ENCODE measurements at regions not wholly inside any gene's neighbourhood (a gene's known extent, or its start where the extent isn't known, plus 50 kb on each side); places are given as distances from the start of the nearest gene placed in this dataset.

DNA sequence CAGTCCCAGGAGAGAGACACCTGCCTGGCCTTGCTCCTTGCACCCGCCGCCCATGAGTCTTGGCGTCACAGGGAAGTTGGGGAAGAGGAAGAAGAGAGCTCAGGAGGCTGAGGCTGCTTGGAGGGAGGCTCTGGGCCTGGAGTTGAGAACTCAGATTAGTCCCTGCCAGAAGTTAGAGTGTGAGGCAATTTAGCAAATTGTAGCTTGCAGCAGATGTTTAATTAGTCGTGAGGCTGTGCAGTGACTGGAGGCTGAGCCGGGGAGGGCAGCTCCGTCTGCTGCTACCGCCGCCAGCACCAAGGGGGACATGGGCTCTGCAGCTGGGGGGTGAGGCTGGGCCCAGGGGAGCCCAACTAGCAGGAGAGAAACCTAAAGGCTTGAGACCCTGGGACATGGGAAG is 738.3 kb upstream of the EEF2KMT start:
- H3K27me3 ChIP-seq (ENCODE audit: control insufficient read depth in 2 of 2, insufficient read depth in 2 of 2, low read length in 2 of 2) = no peaks in the 10 kb centered on the region
- peaks cover 5% of the 10 kb centered on the region for H3K9me3 ChIP-seq (replicated peaks; ENCODE audit: control insufficient read depth, insufficient read depth, low read length)
- no peak overlapping the region for H3K4me3 ChIP-seq (replicated peaks in 1 of 3; ENCODE audit: insufficient read depth in 1 of 3, low read depth in 1 of 3, low read length in 3 of 3)
- H3K79me2 ChIP-seq (ENCODE audit: control insufficient read depth, insufficient read depth, low read length) = no peaks in the 10 kb centered on the region
- intact Hi-C loops (cut with micrococcal nuclease) (no loop called here), dilution Hi-C loops (cut with MboI; ENCODE audit: extremely low pct_ligation_motif_present, low sequenced_read_pairs) (no loop called here)
- ChIA-PET CTCF (no interaction called here), POLR2A (no interaction called here)
- no peak overlapping the region for H2AFZ ChIP-seq (ENCODE audit: low read depth, low read length)
- H3K9me1 ChIP-seq (replicated peaks; ENCODE audit: control insufficient read depth, extremely low read depth, insufficient read depth, low read length) = no peaks in the 10 kb centered on the region
- H3K9ac ChIP-seq (replicated peaks; ENCODE audit: extremely low read depth, insufficient read depth, low read length) = no peak overlapping the region
- no peak overlapping the region for H3K27ac ChIP-seq (ENCODE audit: insufficient read depth, low read depth, low read length)
- DNase-seq (ENCODE audit: low read depth, low spot score) = no peak
- no peaks in the 10 kb centered on the region for H4K20me1 ChIP-seq (replicated peaks; ENCODE audit: control insufficient read depth, extremely low read depth, insufficient read depth, low read length)
- no peaks in the 10 kb centered on the region for H3K4me1 ChIP-seq (ENCODE audit: control insufficient read depth, extremely low read depth, insufficient read depth, low read length)
- TF ChIP-seq FOS (IDR thresholded peaks at IDR 0.05; ENCODE audit: borderline replicate concordance, insufficient read depth, low read length) = no peak
- no peak for TF ChIP-seq POLR2A (IDR thresholded peaks at IDR 0.05; ENCODE audit: low read depth, low read length)
- TF ChIP-seq, protein P1, sequence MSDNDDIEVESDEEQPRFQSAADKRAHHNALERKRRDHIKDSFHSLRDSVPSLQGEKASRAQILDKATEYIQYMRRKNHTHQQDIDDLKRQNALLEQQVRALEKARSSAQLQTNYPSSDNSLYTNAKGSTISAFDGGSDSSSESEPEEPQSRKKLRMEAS (IDR thresholded peaks at IDR 0.05; ENCODE audit: insufficient read depth, insufficient read length) = no peak
- TF ChIP-seq GATA2 (IDR thresholded peaks at IDR 0.05; ENCODE audit: insufficient read depth, insufficient read length, low read depth, low read length) = no peak
- H3K4me2 ChIP-seq (ENCODE audit: insufficient read depth, low read length) = no peak overlapping the region
- no peaks in the 10 kb centered on the region for H3K36me3 ChIP-seq (ENCODE audit: control insufficient read depth in 2 of 2, extremely low read depth in 1 of 2, insufficient read depth in 2 of 2, low read length in 2 of 2)
- no TSS peak for BruUV-seq (replicated peaks)
- FAIRE-seq = no peak

DNA sequence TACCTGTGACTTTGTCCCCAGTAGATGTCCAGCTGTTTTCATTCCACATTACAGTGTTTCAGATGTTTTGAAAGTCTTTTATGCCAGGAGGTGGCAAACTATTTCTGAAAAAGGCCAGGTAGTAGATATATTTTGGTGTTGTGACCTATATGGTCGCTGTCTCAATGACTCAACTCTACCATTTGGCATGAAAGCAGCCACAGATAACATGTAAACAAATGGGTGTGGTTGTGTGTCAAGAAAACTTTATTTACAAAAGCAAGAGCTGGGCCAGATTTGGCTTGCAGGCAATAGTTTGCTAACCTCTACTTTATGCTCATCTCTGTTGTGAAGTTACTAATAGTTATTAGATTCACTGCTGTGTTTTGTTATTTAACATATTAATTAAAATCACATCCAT is 728.7 kb upstream of the EEF2KMT start:
- ChIA-PET CTCF (no interaction called here), POLR2A (no interaction called here)
- Histone ChIP-seq H3K4me3 (replicated peaks in 1 of 3; ENCODE audit: insufficient read depth in 1 of 3, low read depth in 1 of 3, low read length in 3 of 3) (no peak overlapping the region), H3K9me3 (replicated peaks; ENCODE audit: control insufficient read depth, insufficient read depth, low read length) (peaks cover 5% of the 10 kb centered on the region), H4K20me1 (replicated peaks; ENCODE audit: control insufficient read depth, extremely low read depth, insufficient read depth, low read length) (no peaks in the 10 kb centered on the region), H2AFZ (ENCODE audit: low read depth, low read length) (no peak overlapping the region), H3K9ac (replicated peaks; ENCODE audit: extremely low read depth, insufficient read depth, low read length) (no peak overlapping the region), H3K9me1 (replicated peaks; ENCODE audit: control insufficient read depth, extremely low read depth, insufficient read depth, low read length) (no peaks in the 10 kb centered on the region), H3K4me1 (ENCODE audit: control insufficient read depth, extremely low read depth, insufficient read depth, low read length) (no peaks in the 10 kb centered on the region), H3K4me2 (ENCODE audit: insufficient read depth, low read length) (no peak overlapping the region), H3K36me3 (ENCODE audit: control insufficient read depth in 2 of 2, extremely low read depth in 1 of 2, insufficient read depth in 2 of 2, low read length in 2 of 2) (no peaks in the 10 kb centered on the region), H3K79me2 (ENCODE audit: control insufficient read depth, insufficient read depth, low read length) (no peaks in the 10 kb centered on the region), H3K27me3 (ENCODE audit: control insufficient read depth in 2 of 2, insufficient read depth in 2 of 2, low read length in 2 of 2) (no peaks in the 10 kb centered on the region), H3K27ac (ENCODE audit: insufficient read depth, low read depth, low read length) (no peak overlapping the region)
- DNase-seq (ENCODE audit: low read depth, low spot score) (no peak), FAIRE-seq (no peak)
- dilution Hi-C loops (cut with MboI; ENCODE audit: extremely low pct_ligation_motif_present, low sequenced_read_pairs) = no loop called here
- intact Hi-C loops (cut with micrococcal nuclease) = no loop called here
- TF ChIP-seq JUN (IDR thresholded peaks at IDR 0.05; ENCODE audit: borderline replicate concordance, insufficient read depth, insufficient read length, low read depth) (no peak), GATA2 (IDR thresholded peaks at IDR 0.05; ENCODE audit: insufficient read depth, insufficient read length, low read depth, low read length) (no peak), POLR2AphosphoS5 (IDR thresholded peaks at IDR 0.05; ENCODE audit: insufficient read depth, low read depth, low read length) (no peak), POLR2A (IDR thresholded peaks at IDR 0.05; ENCODE audit: low read depth, low read length) (no peak), FOS (IDR thresholded peaks at IDR 0.05; ENCODE audit: borderline replicate concordance, insufficient read depth, low read length) (no peak)
- TF ChIP-seq, protein P2, sequence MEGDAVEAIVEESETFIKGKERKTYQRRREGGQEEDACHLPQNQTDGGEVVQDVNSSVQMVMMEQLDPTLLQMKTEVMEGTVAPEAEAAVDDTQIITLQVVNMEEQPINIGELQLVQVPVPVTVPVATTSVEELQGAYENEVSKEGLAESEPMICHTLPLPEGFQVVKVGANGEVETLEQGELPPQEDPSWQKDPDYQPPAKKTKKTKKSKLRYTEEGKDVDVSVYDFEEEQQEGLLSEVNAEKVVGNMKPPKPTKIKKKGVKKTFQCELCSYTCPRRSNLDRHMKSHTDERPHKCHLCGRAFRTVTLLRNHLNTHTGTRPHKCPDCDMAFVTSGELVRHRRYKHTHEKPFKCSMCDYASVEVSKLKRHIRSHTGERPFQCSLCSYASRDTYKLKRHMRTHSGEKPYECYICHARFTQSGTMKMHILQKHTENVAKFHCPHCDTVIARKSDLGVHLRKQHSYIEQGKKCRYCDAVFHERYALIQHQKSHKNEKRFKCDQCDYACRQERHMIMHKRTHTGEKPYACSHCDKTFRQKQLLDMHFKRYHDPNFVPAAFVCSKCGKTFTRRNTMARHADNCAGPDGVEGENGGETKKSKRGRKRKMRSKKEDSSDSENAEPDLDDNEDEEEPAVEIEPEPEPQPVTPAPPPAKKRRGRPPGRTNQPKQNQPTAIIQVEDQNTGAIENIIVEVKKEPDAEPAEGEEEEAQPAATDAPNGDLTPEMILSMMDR (IDR thresholded peaks at IDR 0.05; ENCODE audit: extremely low read depth in 1 of 2, insufficient read depth in 1 of 2, low read depth in 1 of 2, low read length in 2 of 2) = no peak
- TF ChIP-seq, protein P1 (IDR thresholded peaks at IDR 0.05; ENCODE audit: insufficient read depth, insufficient read length) = no peak
- no TSS peak for BruUV-seq (replicated peaks)
